Esophagus squamous epithelium (tissue), 4 donors: ENCODE measurements at regions not wholly inside any gene's neighbourhood (a gene's known extent, or its start where the extent isn't known, plus 50 kb on each side); places are given as distances from the start of the nearest gene placed in this dataset.

Experiments used
- CTCF ChIP-seq, 6 experiments: fragments of 450-650 bp in 4 of 6; fragments of 200-600 bp in 2 of 6; sonication (generic) in 2 of 6; IDR thresholded peaks; one replicate each; pipeline ENCODE4 v1.5.1; 2016 to 2019; ENCODE audit warnings: antibody characterized with exemption in 6 of 6, mild to moderate bottlenecking in 4 of 6, moderate library complexity in 4 of 6
- POLR2A ChIP-seq, 4 donors: fragments of 450-650 bp; IDR thresholded peaks; one replicate each; pipeline ENCODE4 v1.6.1; 2017; ENCODE audit warnings: antibody characterized with exemption in 4 of 4, mild to moderate bottlenecking in 4 of 4, moderate library complexity in 3 of 4

- no peak for TF ChIP-seq CTCF (IDR thresholded peaks at IDR 0.05)
- TF ChIP-seq POLR2A (IDR thresholded peaks at IDR 0.05) = no peak
Measured at GRCh38 chr15:69805248-69805953, 292.3 kb downstream of the TLE3 start.
